HepG2 (cell line): ENCODE measurements at regions not wholly inside any gene's neighbourhood (a gene's known extent, or its start where the extent isn't known, plus 50 kb on each side); places are given as distances from the start of the nearest gene placed in this dataset.

ENCODE experiments used
- EZH2 ChIP-seq: conservative IDR thresholded peaks from 2 replicates; pipeline ENCODE4 v1.6.1; 2012; ENCODE audit warnings: mild to moderate bottlenecking, low read depth, low read length, moderate library complexity
- HMG20B ChIP-seq: conservative IDR thresholded peaks from 2 replicates; pipeline ENCODE4 v1.6.1; 2016; ENCODE audit warnings: missing genetic modification reagents, missing compliant biosample characterization
- PCBP1 ChIP-seq: fragments of 200-400 bp; formaldehyde crosslinking; IDR thresholded peaks from 2 replicates; pipeline ENCODE4 v1.6.1; 2017; ENCODE audit warnings: mild to moderate bottlenecking, low read depth, low read length, borderline replicate concordance
- PRDM10 ChIP-seq: sonication (generic); formaldehyde crosslinking; IDR thresholded peaks from 2 replicates; pipeline ENCODE4 v1.4.0; 2020; ENCODE audit warnings: low read depth, missing genetic modification reagents
- REST ChIP-seq, 2 experiments: IDR thresholded peaks; 2 replicates each; pipeline ENCODE4 v1.6.1; 2011 to 2012; ENCODE audit warnings: low read length in 2 of 2, borderline replicate concordance in 1 of 2, low read depth in 1 of 2, mild to moderate bottlenecking in 1 of 2, moderate library complexity in 1 of 2
- TCF7 ChIP-seq: sonication (generic); IDR thresholded peaks from 2 replicates; pipeline ENCODE4 v1.6.1; 2016; ENCODE audit warnings: antibody characterized with exemption, low read depth
- ZNF431 ChIP-seq: sonication (generic); formaldehyde crosslinking; IDR thresholded peaks from 2 replicates; pipeline ENCODE4 v1.9.0; 2022; ENCODE audit warnings: missing genetic modification reagents, low read depth, mild to moderate bottlenecking, borderline replicate concordance
- ZNF446 ChIP-seq: sonication (generic); formaldehyde crosslinking; IDR thresholded peaks from 2 replicates; pipeline ENCODE4 v1.5.0; 2020; ENCODE audit warnings: mild to moderate bottlenecking, missing genetic modification reagents

GRCh38 chr11:105553025-105553424, 56.8 kb upstream of the GRIA4 start:
- no peak for TF ChIP-seq TCF7
- no peak for TF ChIP-seq PCBP1
- TF ChIP-seq ZNF431 = no peak
- no peak for TF ChIP-seq ZNF446 (CRISPR knock-in tag)
- no peak for TF ChIP-seq REST (IDR thresholded peaks at IDR 0.05; ENCODE audit: borderline replicate concordance in 1 of 2, low read depth in 1 of 2, low read length in 2 of 2)
- TF ChIP-seq EZH2 = no peak
- no peak for TF ChIP-seq PRDM10 (CRISPR knock-in tag)
- TF ChIP-seq HMG20B (CRISPR knock-in tag) = no peak
